Left cardiac atrium (tissue), 4 donors: ENCODE measurements at regions not wholly inside any gene's neighbourhood (a gene's known extent, or its start where the extent isn't known, plus 50 kb on each side); places are given as distances from the start of the nearest gene placed in this dataset.
A peak's percentile ranks its signal among the peaks of the same experiment; 100 is the strongest.

Experiments
- ATAC-seq, 2 donors: fragments of 200-7000 bp; cut with Tn5 transposase; one replicate each; pipeline ENCODE4 v1.9.1; 2020; ENCODE audit warnings: mild to moderate bottlenecking in 2 of 2, moderate library complexity in 2 of 2
- DNase-seq: peaks from one replicate; pipeline ENCODE4 v3.0.0-alpha.2; 2020
- intact Hi-C, 2 donors: fragments of 100-400 bp; cut with DNase I; formaldehyde crosslinking; loops; one replicate each; pipeline versions ENCODE4 v1.14.1 to v1.15.1; 2022 to 2023
- donor health status: DM: no; HTN: yes; CAD: no.
- donor health status: DM: no; HTN: yes; CAD: no; lungs with severe emphysema.
- donor health status: DM: yes; HTN: yes; CAD: no.
- donor health status: Dilated cardiomyopathy.

DNA sequence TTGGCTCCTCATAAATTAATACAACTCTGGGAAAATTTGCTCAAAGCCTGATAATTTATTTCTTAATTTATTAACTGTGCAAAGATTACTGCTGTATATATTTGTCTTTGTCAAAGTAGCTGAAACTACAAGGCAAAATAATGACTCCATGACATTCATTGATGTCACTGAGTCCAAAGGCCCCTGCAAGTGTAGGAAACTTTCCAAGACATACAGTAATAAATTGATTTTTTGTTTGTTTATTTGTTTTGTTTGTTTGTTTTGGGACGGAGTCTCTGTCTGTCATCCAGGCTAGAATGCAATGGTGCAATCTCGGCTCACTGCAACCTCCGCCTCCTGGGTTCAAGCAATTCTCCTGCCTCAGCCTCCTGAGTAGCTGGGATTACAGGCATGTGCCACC lies 96.8 kb upstream of the LPP start:
- intact Hi-C loops = no loop called here
- ATAC-seq (no peak), DNase-seq (no peak)

GRCh38 chr3:188058569-188059184 lies 95.3 kb upstream of the LPP start:
- intact Hi-C loops = no loop called here
- DNase-seq (no peak), ATAC-seq (no peak)

GRCh38 chr3:188059351-188059750 lies 94.6 kb upstream of the LPP start:
- intact Hi-C loops = no loop called here
- ATAC-seq = no peak
- DNase-seq = no peak

- DNase-seq = no peak
- intact Hi-C loops = no loop called here
- no peak for ATAC-seq
These were observed 93.6 kb upstream of the LPP start for GRCh38 chr3:188060264-188060835.

DNA sequence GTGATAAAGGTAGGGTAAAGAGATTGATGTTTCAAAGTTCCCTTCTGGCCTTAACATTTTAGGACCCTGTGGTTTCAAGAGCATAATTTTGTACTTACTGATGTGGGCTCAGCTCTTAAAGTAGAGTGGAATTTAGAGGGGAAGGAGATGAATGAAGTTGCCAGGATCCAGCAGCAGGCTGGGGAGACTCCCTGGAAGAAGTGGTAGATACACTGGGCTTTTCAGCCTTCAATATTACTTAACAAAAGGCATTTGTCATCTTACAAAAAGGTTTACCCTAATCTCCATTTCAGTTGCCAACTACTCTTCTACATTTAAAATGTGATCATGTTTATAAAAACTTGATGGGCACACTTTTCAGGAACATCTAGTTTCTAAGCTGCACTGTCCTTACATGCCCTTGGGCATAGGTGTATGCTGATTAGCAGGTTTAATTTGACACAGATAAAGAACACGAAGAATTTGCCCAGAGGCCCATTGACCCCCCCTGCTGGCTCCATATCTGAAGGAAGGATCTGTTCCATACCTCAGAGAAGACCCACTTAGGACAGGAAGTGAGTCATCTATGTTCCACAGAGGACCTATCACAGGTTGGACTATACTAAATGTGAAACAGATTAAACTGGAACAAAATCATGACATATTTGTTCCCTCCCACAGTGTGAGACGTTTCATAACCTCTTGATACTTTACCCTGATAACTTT lies 93.0 kb upstream of the LPP start:
- intact Hi-C loops = no loop called here
- DNase-seq (no peak), ATAC-seq (peak in 1 of 2 donors; percentile 39)

DNA sequence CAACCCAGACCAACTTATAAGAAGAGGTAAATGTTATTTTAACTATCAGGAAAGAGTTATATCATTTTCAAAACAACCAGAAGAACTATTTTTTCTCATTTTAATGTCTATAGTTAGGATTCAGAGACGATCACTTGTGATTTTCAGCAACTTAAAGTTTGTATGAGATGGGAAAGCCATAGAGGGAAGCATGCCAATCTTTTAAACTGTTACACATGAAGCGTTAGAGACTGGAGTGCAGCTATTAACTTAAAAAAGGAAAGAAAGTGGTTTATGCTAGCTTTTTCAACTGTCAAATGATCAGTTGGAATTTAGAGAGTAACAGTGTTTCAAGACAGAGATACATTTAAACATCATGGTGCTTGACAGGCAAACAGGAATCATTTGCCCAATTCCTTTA lies 91.7 kb upstream of the LPP start:
- no peak for DNase-seq
- intact Hi-C loops = no loop called here
- ATAC-seq = no peak

GRCh38 chr3:188064831-188065493 lies 89.0 kb upstream of the LPP start:
- ATAC-seq = no peak
- intact Hi-C loops = no loop called here
- no peak for DNase-seq

DNA sequence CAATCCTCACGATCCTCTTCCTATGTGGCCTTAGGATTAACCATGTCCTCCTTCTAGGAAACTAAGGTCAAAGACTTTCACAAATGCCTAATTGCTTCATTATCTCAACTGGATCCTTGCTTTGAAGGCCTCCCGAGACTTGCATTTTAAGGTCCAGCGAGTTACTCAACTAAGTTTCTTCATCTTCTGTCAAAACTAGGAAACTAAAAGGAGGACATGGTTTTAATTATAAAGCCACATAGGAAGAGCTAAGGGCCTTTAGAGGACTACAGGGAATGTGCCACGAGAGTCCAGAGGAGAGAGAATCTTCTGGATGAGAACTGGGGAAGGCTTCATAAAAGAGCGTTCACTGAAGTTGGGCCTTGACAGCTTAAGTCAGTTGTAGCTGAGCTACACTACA lies 87.8 kb upstream of the LPP start:
- DNase-seq (no peak), ATAC-seq (no peak)
- intact Hi-C loops = no loop called here

DNA sequence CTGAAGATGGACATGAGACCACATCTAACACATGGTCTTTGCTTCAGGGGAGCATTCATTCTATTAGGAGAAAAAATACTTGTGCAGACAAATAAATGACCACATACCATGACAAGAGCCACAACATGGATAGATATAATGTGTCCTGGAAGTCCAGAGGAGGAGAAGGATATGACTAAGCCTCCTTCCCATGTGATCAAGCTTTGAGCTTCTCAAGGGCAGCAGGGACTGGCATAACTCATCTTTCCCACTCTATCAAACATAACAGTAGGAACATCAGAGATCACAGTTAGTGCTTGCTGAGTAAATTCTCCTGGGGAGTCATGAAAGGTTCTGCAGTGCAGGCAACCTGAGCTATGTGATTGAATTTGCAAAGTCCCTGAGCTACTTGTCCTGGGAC lies 86.0 kb upstream of the LPP start:
- no peak for DNase-seq
- ATAC-seq = peak in 1 of 2 donors; percentile 53
- intact Hi-C loops = no loop called here

DNA sequence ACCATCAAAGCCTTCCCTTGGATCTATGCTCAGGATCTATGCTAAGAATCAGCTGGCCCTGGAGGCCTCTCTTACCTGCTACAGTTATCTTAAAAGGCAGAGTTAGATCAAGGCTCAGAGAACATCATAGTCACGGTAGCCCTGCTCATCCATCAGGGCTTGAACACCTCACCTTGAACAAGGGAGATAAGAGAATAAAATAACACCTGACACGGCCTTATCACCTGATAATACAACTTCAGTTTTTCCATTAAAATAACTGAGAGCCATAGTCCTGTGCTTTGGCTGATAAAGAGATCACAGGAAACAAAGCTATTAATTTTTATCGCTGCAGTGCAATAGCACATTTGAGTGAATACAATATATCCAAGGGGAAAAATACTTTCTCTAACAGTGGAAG lies 85.6 kb upstream of the LPP start:
- intact Hi-C loops = no loop called here
- no peak for ATAC-seq

DNA sequence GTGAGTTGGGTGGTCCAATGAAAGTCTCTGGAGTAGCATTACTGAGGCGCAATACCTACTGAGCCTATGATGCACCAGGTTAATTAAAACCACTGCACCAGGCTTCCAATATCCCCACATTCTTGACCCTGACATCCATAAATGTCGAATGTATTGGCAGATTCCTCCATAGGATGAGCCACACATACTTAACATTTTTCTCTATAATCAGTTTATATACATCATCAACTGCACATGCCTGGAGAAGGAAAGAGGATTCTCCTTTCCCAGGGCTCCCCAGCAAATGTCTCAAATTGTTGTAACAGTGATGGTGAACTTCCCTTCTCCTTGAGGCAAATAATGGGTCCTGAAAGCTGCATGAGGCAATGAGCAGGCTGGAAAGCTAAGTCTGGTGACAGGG lies 82.3 kb upstream of the LPP start:
- intact Hi-C loops = no loop called here
- ATAC-seq (no peak), DNase-seq (no peak)

More for the DNA sequence above, 85.6 kb upstream of the LPP start:
- DNase-seq = no peak

- DNase-seq (peak; percentile 27), ATAC-seq (peak; percentile 70 to 82)
- intact Hi-C loops = no loop called here
These were observed 77.8 kb upstream of the LPP start for GRCh38 chr3:188076176-188076575.

GRCh38 chr3:188077160-188077799 lies 76.7 kb upstream of the LPP start:
- DNase-seq (peak; percentile 24), ATAC-seq (peak; percentile 56 to 60)
- intact Hi-C loops = no loop called here

- ATAC-seq (no peak), DNase-seq (no peak)
- intact Hi-C loops = no loop called here
These were observed 73.9 kb upstream of the LPP start for GRCh38 chr3:188080091-188080490.

GRCh38 chr3:188082031-188082430 lies 71.9 kb upstream of the LPP start:
- DNase-seq = no peak
- ATAC-seq = no peak
- intact Hi-C loops = no loop called here

- DNase-seq (no peak), ATAC-seq (no peak)
- intact Hi-C loops = no loop called here
These were observed 71.5 kb upstream of the LPP start for GRCh38 chr3:188082450-188082849.

DNA sequence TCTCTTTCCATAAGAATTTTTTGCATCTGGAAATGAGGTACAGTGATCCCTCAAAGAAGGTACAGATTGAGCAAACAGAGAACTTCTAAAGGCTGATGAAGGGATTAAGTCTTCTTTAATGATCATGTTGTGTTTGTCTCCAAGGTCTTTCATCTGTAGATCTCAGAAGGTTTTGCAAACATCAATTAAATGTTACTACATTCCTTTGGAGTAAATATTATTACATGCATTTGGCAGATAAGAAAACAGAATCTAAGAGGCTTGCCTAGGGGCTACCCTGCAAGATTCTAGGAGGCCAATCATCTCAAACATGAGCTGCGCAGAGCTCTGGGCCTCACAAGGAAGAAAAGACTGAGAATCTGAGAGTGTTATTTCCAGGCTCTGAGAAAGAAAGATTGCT lies 70.9 kb upstream of the LPP start:
- intact Hi-C loops = no loop called here
- no peak for ATAC-seq
- DNase-seq = no peak

DNA sequence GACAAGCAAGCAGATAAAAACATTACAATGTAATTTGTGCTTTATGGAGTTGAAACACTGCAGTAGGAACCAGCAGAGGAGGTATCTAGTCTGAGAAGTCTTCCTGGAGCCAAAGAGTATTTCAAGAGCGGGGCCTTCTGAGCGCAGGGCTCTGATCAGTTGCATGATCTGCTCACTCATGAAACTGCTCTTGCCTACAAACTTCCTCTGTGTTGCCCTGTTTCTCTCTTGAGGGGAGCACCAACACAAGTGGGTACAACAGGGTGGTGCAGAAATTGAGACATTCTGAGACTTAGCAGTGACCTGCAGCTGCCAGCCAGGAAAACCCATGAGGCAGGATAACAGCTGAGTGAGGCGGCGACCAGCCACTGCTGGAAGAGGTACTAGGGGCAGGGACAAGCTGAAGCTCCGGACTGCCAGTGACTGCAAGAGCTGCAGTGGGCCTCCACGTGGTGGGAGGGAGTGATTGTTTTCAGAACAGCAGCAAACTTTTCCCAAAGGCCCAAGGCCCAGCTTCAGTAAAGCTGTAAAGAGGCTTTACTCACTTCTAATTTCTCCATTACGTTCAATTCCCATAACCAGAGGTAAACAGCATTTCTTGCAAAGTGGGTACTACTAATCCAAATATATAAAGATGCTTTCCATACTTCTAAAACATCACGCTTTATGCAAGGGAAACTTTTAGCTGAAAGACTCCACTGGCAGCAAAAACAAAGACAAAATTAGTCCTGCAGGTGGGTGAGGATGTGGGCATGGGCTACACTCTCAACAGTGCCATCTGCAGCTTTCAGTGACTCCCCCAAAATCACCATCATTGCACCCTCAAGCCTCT lies 69.0 kb upstream of the LPP start:
- ATAC-seq = no peak
- no peak for DNase-seq
- intact Hi-C loops = no loop called here
